Esophagus squamous epithelium (tissue), 5 donors: ENCODE measurements at regions not wholly inside any gene's neighbourhood (a gene's known extent, or its start where the extent isn't known, plus 50 kb on each side); places are given as distances from the start of the nearest gene placed in this dataset.

Source experiments
- DNase-seq: peaks from one replicate; lab custom pipeline; 2025; lab: John Stamatoyannopoulos, UW
- H3K27ac ChIP-seq, 4 donors: fragments of 200-600 bp; sonication (generic); one replicate each; pipeline ENCODE4 v1.5.1; 2016 to 2019; ENCODE audit warnings: mild to moderate bottlenecking in 1 of 4
- H3K27me3 ChIP-seq, 4 donors: fragments of 200-600 bp; sonication (generic); 1 replicate in 3 of 4; 2 replicates in 1 of 4; pipeline versions ENCODE4 v1.5.1 to v1.6.0; 2017 to 2021; ENCODE audit warnings: antibody characterized with exemption in 1 of 4
- H3K36me3 ChIP-seq, 3 donors: fragments of 200-600 bp; sonication (generic); one replicate each; pipeline ENCODE4 v1.5.1; 2016 to 2019
- H3K4me1 ChIP-seq, 3 donors: fragments of 200-600 bp; sonication (generic); one replicate each; pipeline ENCODE4 v1.5.1; 2017 to 2019
- H3K4me3 ChIP-seq, 4 donors: fragments of 200-600 bp; sonication (generic); 1 replicate in 3 of 4; 2 replicates in 1 of 4; pipeline ENCODE4 v1.5.1; 2016 to 2019; ENCODE audit warnings: mild to moderate bottlenecking in 2 of 4, moderate library complexity in 1 of 4
- H3K9me3 ChIP-seq, 3 donors: fragments of 200-600 bp; sonication (generic); one replicate each; pipeline ENCODE4 v1.5.1; 2016 to 2019
- POLR2A ChIP-seq, 4 donors: fragments of 450-650 bp; IDR thresholded peaks; one replicate each; pipeline ENCODE4 v1.6.1; 2017; ENCODE audit warnings: antibody characterized with exemption in 4 of 4, mild to moderate bottlenecking in 4 of 4, moderate library complexity in 3 of 4
- WGBS, 2 donors: methylation state at CpG; one replicate each; pipeline ENCODE4 v1.1.5; 2018; 5-methylcytosine and 5-hydroxymethylcytosine counted together
- intact Hi-C: fragments of 100-400 bp; cut with DNase I; formaldehyde crosslinking; loops from one replicate; pipeline ENCODE4 v1.15.0; 2022
- TF ChIP-seq, protein P1 (sequence below), 6 experiments: fragments of 450-650 bp in 4 of 6; fragments of 200-600 bp in 2 of 6; sonication (generic) in 2 of 6; IDR thresholded peaks; one replicate each; pipeline ENCODE4 v1.5.1; 2016 to 2019; ENCODE audit warnings: antibody characterized with exemption in 6 of 6, mild to moderate bottlenecking in 4 of 6, moderate library complexity in 4 of 6
- donor health status: DM: yes; HTN: yes; CAD: no.

GRCh38 chr4:32061916-32062315 lies 1341.7 kb downstream of the PCDH7 start:
- TF ChIP-seq, protein P1, sequence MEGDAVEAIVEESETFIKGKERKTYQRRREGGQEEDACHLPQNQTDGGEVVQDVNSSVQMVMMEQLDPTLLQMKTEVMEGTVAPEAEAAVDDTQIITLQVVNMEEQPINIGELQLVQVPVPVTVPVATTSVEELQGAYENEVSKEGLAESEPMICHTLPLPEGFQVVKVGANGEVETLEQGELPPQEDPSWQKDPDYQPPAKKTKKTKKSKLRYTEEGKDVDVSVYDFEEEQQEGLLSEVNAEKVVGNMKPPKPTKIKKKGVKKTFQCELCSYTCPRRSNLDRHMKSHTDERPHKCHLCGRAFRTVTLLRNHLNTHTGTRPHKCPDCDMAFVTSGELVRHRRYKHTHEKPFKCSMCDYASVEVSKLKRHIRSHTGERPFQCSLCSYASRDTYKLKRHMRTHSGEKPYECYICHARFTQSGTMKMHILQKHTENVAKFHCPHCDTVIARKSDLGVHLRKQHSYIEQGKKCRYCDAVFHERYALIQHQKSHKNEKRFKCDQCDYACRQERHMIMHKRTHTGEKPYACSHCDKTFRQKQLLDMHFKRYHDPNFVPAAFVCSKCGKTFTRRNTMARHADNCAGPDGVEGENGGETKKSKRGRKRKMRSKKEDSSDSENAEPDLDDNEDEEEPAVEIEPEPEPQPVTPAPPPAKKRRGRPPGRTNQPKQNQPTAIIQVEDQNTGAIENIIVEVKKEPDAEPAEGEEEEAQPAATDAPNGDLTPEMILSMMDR (IDR thresholded peaks at IDR 0.05): no peak
- no peak for TF ChIP-seq POLR2A (IDR thresholded peaks at IDR 0.05)
- H3K4me1 ChIP-seq: no peaks in the 10 kb centered on the region
- intact Hi-C loops: no loop called here
- no peak overlapping the region for H3K27ac ChIP-seq
- no peak overlapping the region for H3K4me3 ChIP-seq
- no peaks in the 10 kb centered on the region for H3K27me3 ChIP-seq
- H3K36me3 ChIP-seq: no peaks in the 10 kb centered on the region
- WGBS, 2 donors: 69 to 76% methylated on average over 2 of the region's 2 CpGs
- no peaks in the 10 kb centered on the region for H3K9me3 ChIP-seq
- no peak for DNase-seq

DNA sequence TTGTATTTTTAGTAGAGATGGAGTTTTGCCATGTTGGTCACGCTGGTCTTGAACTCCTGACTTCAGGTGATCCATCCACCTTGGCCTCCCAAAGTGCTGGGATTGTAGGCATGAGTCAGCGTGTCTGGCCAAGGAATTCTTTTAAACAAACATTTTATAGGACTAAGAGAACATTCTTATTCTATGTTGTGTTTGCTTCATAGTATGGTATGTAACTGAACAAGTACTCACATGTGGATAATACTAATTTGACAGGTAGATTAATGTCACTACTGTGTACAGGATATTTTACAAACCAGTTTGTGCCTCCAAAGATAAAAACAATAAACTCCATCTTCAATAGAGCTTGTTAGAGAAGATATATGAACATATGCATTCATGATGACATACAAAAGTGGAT lies 1353.4 kb downstream of the PCDH7 start:
- 11 to 23% methylated on average over 2 of the region's 2 CpGs for WGBS, 2 donors
- Histone ChIP-seq H3K9me3 (no peaks in the 10 kb centered on the region), H3K4me1 (no peaks in the 10 kb centered on the region), H3K36me3 (no peaks in the 10 kb centered on the region), H3K27me3 (no peaks in the 10 kb centered on the region), H3K4me3 (no peak overlapping the region), H3K27ac (no peak overlapping the region)
- no peak for DNase-seq
- TF ChIP-seq, protein P1 (IDR thresholded peaks at IDR 0.05): no peak
- no peak for TF ChIP-seq POLR2A (IDR thresholded peaks at IDR 0.05)
- intact Hi-C loops: no loop called here

GRCh38 chr4:32087211-32087610 lies 1367.0 kb downstream of the PCDH7 start:
- 52 to 54% methylated on average over 2 of the region's 2 CpGs for WGBS, 2 donors

GRCh38 chr4:32094987-32095386 lies 1374.8 kb downstream of the PCDH7 start:
- intact Hi-C loops: no loop called here
- DNase-seq: no peak
- WGBS, 2 donors: 84 to 91% methylated on average over 2 of the region's 2 CpGs
- H3K4me3 ChIP-seq: no peak overlapping the region
- H3K27ac ChIP-seq: no peak overlapping the region
- TF ChIP-seq, protein P1 (IDR thresholded peaks at IDR 0.05): no peak
- no peak for TF ChIP-seq POLR2A (IDR thresholded peaks at IDR 0.05)
- no peaks in the 10 kb centered on the region for H3K9me3 ChIP-seq
- no peaks in the 10 kb centered on the region for H3K27me3 ChIP-seq
- H3K36me3 ChIP-seq: no peaks in the 10 kb centered on the region
- H3K4me1 ChIP-seq: no peaks in the 10 kb centered on the region

More at GRCh38 chr4:32087211-32087610, 1367.0 kb downstream of the PCDH7 start:
- DNase-seq: no peak
- Histone ChIP-seq H3K4me1 (no peaks in the 10 kb centered on the region), H3K9me3 (no peaks in the 10 kb centered on the region), H3K36me3 (no peaks in the 10 kb centered on the region), H3K27me3 (no peaks in the 10 kb centered on the region), H3K27ac (no peak overlapping the region), H3K4me3 (no peak overlapping the region)
- intact Hi-C loops: no loop called here
- TF ChIP-seq, protein P1 (IDR thresholded peaks at IDR 0.05): no peak
- no peak for TF ChIP-seq POLR2A (IDR thresholded peaks at IDR 0.05)

DNA sequence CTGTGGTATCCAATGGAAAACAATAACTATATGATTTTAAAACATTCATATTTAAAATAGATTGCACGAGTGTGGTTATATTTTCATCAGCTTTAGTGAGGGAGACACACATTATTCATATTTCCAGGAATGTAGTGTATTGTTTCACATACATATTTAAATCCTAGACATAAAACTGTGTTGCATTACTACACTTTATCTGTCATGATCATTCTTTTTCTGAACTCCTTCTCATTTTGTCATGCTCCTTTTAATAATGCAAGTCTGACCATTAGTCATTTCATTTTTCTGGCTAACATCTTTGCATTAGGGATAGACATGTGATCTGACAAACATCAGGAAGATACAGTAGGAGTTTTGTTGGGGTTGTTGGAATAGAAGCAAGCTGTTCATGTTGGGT lies 1382.7 kb downstream of the PCDH7 start:
- Histone ChIP-seq H3K4me1 (no peaks in the 10 kb centered on the region), H3K36me3 (no peaks in the 10 kb centered on the region), H3K9me3 (no peaks in the 10 kb centered on the region), H3K4me3 (no peak overlapping the region), H3K27ac (no peak overlapping the region), H3K27me3 (no peaks in the 10 kb centered on the region)
- no peak for TF ChIP-seq POLR2A (IDR thresholded peaks at IDR 0.05)
- TF ChIP-seq, protein P1 (IDR thresholded peaks at IDR 0.05): no peak
- no peak for DNase-seq
- 44% methylated on average over 1 of the region's 1 CpG for WGBS, 2 donors
- intact Hi-C loops: no loop called here
